MCF 10A (cell line): ENCODE measurements at regions not wholly inside any gene's neighbourhood (a gene's known extent, or its start where the extent isn't known, plus 50 kb on each side); places are given as distances from the start of the nearest gene placed in this dataset.

Experiments used
- BruUV-seq: library from RNA; stranded (reverse); fragments of 400-500 nt; replicated peaks from 2 replicates; lab custom pipeline; 2021; lab: Mats Ljungman, UMichigan
- CTCF ChIA-PET: fragments of 300-600 bp; sonication (Branson Sonifier 250); formaldehyde crosslinking; extraction: SDS; loops from one replicate; lab custom pipeline; 2021; ENCODE audit warnings: antibody characterized with exemption, inconsistent platforms; lab: Yijun Ruan, JAX
- POLR2A ChIA-PET: fragments of 300-600, 350-650 bp; sonication (Branson Sonifier 250); formaldehyde crosslinking; extraction: SDS; loops from one replicate; lab custom pipeline; 2020; ENCODE audit warnings: antibody characterized with exemption, inconsistent platforms; lab: Yijun Ruan, JAX
- DNase-seq: peaks from one replicate; pipeline ENCODE4 v3.0.0-alpha.2; 2018; ENCODE audit not compliant: unreplicated experiment
- H3K27ac Mint-ChIP-seq: one replicate; pipeline ENCODE4 v1.8.0; 2022; ENCODE audit warnings: mild to moderate bottlenecking, low read depth, mixed read lengths; ENCODE audit not compliant: unreplicated experiment
- H3K27me3 Mint-ChIP-seq: one replicate; pipeline ENCODE4 v1.8.0; 2022; ENCODE audit warnings: mixed read lengths; ENCODE audit not compliant: insufficient read depth, unreplicated experiment
- H3K36me3 Mint-ChIP-seq: one replicate; pipeline ENCODE4 v1.8.0; 2022; ENCODE audit warnings: mild to moderate bottlenecking, moderate library complexity, mixed read lengths; ENCODE audit not compliant: insufficient read depth, unreplicated experiment
- H3K4me1 Mint-ChIP-seq: one replicate; pipeline ENCODE4 v1.8.0; 2022; ENCODE audit warnings: mixed read lengths; ENCODE audit not compliant: insufficient read depth, unreplicated experiment
- H3K4me3 Mint-ChIP-seq: one replicate; pipeline ENCODE4 v1.8.0; 2022; ENCODE audit warnings: mild to moderate bottlenecking, moderate library complexity, mixed read lengths; ENCODE audit not compliant: unreplicated experiment
- H3K9me3 Mint-ChIP-seq: one replicate; pipeline ENCODE4 v1.8.0; 2022; ENCODE audit warnings: mixed read lengths; ENCODE audit not compliant: unreplicated experiment
- intact Hi-C: fragments of 100-400 bp; cut with micrococcal nuclease; formaldehyde crosslinking; loops from 2 replicates; pipeline ENCODE4 v1.14.1; 2022
- TF ChIP-seq, protein P1 (sequence below): fragments of 200-600 bp; IDR thresholded peaks from one replicate; pipeline ENCODE4 v1.8.0; 2022; ENCODE audit warnings: antibody characterized with exemption, mild to moderate bottlenecking; ENCODE audit not compliant: unreplicated experiment

DNA sequence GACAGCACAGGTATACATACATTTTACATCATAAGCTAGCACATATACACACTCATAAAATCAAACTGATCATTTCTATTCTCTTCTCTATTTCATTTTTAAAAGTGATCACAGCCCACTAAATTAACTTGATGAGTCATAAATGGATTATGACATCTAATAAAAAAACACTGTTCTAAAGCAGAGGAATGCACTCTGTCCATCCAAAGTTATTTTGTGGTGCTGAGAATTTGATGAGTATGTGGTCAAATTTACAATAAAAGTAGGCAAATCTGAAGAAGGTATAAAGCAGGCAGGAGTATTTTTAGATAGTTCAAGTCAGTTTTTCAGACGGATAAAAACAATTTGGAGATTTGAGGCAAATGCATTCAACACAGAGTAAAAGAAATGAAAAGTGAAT, 104.4 kb downstream of the NOL4 start:
- no peak overlapping the region for H3K4me3 Mint-ChIP-seq
- H3K36me3 Mint-ChIP-seq = no peaks in the 10 kb centered on the region
- H3K27ac Mint-ChIP-seq = no peak overlapping the region
- peaks cover 5% of the 10 kb centered on the region for H3K4me1 Mint-ChIP-seq
- no peak for DNase-seq
- ChIA-PET POLR2A (no interaction called here), CTCF (interaction anchor here (0.5 kb wide), 1 partner anchor 806 kb away, joined by 5 read pairs; no protein-coding TSS in a partner anchor)
- no peaks in the 10 kb centered on the region for H3K27me3 Mint-ChIP-seq
- intact Hi-C loops = loop anchor here (5.0 kb wide), 2 partner anchors 542 to 887 kb away; no protein-coding TSS in a partner anchor
- no TSS peak for BruUV-seq
- no peaks in the 10 kb centered on the region for H3K9me3 Mint-ChIP-seq
- TF ChIP-seq, protein P1, sequence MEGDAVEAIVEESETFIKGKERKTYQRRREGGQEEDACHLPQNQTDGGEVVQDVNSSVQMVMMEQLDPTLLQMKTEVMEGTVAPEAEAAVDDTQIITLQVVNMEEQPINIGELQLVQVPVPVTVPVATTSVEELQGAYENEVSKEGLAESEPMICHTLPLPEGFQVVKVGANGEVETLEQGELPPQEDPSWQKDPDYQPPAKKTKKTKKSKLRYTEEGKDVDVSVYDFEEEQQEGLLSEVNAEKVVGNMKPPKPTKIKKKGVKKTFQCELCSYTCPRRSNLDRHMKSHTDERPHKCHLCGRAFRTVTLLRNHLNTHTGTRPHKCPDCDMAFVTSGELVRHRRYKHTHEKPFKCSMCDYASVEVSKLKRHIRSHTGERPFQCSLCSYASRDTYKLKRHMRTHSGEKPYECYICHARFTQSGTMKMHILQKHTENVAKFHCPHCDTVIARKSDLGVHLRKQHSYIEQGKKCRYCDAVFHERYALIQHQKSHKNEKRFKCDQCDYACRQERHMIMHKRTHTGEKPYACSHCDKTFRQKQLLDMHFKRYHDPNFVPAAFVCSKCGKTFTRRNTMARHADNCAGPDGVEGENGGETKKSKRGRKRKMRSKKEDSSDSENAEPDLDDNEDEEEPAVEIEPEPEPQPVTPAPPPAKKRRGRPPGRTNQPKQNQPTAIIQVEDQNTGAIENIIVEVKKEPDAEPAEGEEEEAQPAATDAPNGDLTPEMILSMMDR = no peak

DNA sequence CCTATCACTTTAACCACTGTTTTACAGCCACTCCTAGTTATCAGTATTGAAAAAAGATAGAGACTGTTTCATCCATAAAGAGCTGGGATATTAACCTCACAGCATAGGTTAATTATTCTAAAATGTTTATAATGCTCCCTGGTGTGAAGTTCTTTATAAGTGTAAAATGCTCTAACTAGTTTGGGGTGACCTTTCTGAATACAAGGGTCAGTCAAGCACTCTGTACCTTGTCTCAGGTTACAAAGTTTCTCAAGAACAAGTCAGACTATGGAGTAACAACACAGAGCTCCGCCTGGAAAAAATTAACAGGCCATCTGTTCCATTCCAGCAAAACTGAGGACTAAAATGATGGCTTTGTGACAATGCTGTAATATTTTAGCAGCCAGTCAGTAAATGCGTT, 107.4 kb downstream of the NOL4 start:
- intact Hi-C loops = no loop called here
- no peaks in the 10 kb centered on the region for H3K27me3 Mint-ChIP-seq
- H3K27ac Mint-ChIP-seq = no peak overlapping the region
- TF ChIP-seq, protein P1 = no peak
- POLR2A ChIA-PET = no interaction called here
- BruUV-seq = no TSS peak
- H3K36me3 Mint-ChIP-seq = no peaks in the 10 kb centered on the region
- no peaks in the 10 kb centered on the region for H3K9me3 Mint-ChIP-seq
- DNase-seq = no peak
- H3K4me3 Mint-ChIP-seq = no peak overlapping the region
- H3K4me1 Mint-ChIP-seq = peaks cover 5% of the 10 kb centered on the region
- CTCF ChIA-PET = no interaction called here

DNA sequence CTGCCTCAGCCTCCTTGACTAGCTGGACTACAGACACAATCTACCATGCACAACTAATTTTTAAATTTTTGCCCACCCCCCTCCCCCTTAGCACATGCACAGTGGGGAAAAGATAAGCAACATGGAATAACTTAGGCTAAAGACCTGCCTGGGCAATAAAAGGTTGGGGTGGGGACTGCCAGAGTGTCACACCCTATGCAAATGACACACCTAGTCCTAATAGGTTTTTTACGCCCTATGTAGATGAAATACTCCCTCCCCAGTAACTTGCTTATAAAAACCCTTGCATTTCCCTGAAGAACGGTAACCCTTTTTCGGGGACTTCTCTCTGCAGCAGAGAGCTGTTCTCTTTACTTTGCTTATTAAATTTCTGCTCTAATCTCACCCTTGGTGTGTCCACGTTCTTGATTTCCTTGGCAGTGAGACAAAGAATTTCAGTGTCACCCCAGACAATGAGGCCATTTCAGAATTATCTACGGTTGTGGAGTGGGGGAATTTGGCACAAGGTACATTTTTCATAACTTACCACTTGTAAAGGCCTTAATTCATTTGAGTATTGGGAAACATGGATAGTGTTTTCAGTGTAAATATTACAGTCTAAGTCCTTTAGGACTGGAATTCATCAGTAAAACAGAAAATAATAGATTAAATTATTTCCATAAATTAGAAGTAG, 109.2 kb downstream of the NOL4 start:
- ChIA-PET POLR2A (no interaction called here), CTCF (interaction anchor here (0.6 kb wide), 1 partner anchor 77 kb away, joined by 3 read pairs; no protein-coding TSS in a partner anchor)
- H3K36me3 Mint-ChIP-seq = peaks cover 6% of the 10 kb centered on the region
- no peaks in the 10 kb centered on the region for H3K27me3 Mint-ChIP-seq
- TF ChIP-seq, protein P1 = no peak
- no peaks in the 10 kb centered on the region for H3K4me1 Mint-ChIP-seq
- intact Hi-C loops = no loop called here
- BruUV-seq = no TSS peak
- no peak for DNase-seq
- no peak overlapping the region for H3K27ac Mint-ChIP-seq
- no peaks in the 10 kb centered on the region for H3K9me3 Mint-ChIP-seq
- no peak overlapping the region for H3K4me3 Mint-ChIP-seq

DNA sequence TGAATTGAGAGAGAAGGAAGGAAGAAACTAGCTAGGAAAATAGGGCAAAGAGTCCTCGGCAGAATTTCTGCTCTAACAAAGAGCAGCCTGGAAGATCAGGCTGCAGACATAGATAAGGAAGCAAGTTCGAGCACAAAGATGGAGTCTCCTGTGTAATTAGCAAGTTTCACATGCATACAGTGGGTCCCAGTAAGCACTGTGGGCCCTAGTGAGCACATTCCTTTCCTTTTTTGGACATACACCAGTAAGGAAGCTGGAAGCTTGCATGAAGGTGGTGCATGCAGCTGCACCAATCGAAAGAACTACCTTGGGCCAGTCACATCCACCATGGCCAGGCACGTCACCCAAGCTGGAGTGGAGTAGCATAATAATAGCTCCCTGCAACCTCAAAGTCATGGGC, 109.7 kb downstream of the NOL4 start:
- no peak overlapping the region for H3K27ac Mint-ChIP-seq
- H3K36me3 Mint-ChIP-seq = peaks cover 6% of the 10 kb centered on the region
- TF ChIP-seq, protein P1 = no peak
- POLR2A ChIA-PET = no interaction called here
- DNase-seq = no peak
- no peaks in the 10 kb centered on the region for H3K9me3 Mint-ChIP-seq
- H3K4me3 Mint-ChIP-seq = no peak overlapping the region
- no TSS peak for BruUV-seq
- no peaks in the 10 kb centered on the region for H3K27me3 Mint-ChIP-seq
- no peaks in the 10 kb centered on the region for H3K4me1 Mint-ChIP-seq
- intact Hi-C loops = no loop called here
- CTCF ChIA-PET = no interaction called here
